ENCODE measurements at regions not wholly inside any gene's neighbourhood (a gene's known extent, or its start where the extent isn't known, plus 50 kb on each side); places are given as distances from the start of the nearest gene placed in this dataset.

- TF ChIP-seq CTCF (IDR thresholded peaks at IDR 0.05; ENCODE audit: low read depth, low read length, missing input control) (no peak), FOXA1 (IDR thresholded peaks at IDR 0.05) (no peak), EGR1 (IDR thresholded peaks at IDR 0.05; ENCODE audit: low read depth in 2 of 2) (no peak), GABPA (IDR thresholded peaks at IDR 0.05 in 1 of 2, conservative IDR thresholded peaks at IDR 0.05 in 1 of 2) (no peak), NR2F2 (IDR thresholded peaks at IDR 0.05) (no peak), JUND (IDR thresholded peaks at IDR 0.05) (no peak), RAD21 (IDR thresholded peaks at IDR 0.05) (no peak)
- TF ChIP-seq, protein P1, sequence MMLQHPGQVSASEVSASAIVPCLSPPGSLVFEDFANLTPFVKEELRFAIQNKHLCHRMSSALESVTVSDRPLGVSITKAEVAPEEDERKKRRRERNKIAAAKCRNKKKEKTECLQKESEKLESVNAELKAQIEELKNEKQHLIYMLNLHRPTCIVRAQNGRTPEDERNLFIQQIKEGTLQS (IDR thresholded peaks at IDR 0.05) = no peak
- TF ChIP-seq, protein P2, sequence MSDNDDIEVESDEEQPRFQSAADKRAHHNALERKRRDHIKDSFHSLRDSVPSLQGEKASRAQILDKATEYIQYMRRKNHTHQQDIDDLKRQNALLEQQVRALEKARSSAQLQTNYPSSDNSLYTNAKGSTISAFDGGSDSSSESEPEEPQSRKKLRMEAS (IDR thresholded peaks at IDR 0.05) = no peak
Observed at GRCh38 chr6:137552146-137552545, 58.0 kb upstream of the OLIG3 start.
